ENCODE measurements at regions not wholly inside any gene's neighbourhood (a gene's known extent, or its start where the extent isn't known, plus 50 kb on each side); places are given as distances from the start of the nearest gene placed in this dataset.

GRCh38 chr2:128754246-128754724 lies 435.6 kb upstream of the HS6ST1 start:
- TF ChIP-seq NRL (CRISPR knock-in tag; IDR thresholded peaks at IDR 0.05; ENCODE audit: borderline replicate concordance), result no peak
- TF ChIP-seq SP1 (IDR thresholded peaks at IDR 0.05), result no peak
- no peak for TF ChIP-seq SP1 (CRISPR knock-in tag; IDR thresholded peaks at IDR 0.05)
- no peak for TF ChIP-seq ZEB1 (IDR thresholded peaks at IDR 0.05; ENCODE audit: insufficient replicate concordance, low read depth)
- TF ChIP-seq RBFOX2 (IDR thresholded peaks at IDR 0.05; ENCODE audit: low read depth, low read length), result no peak
